GM04504 (cell line): ENCODE measurements at regions not wholly inside any gene's neighbourhood (a gene's known extent, or its start where the extent isn't known, plus 50 kb on each side); places are given as distances from the start of the nearest gene placed in this dataset.

Experiments used
- DNase-seq: peaks from one replicate; pipeline ENCODE4 v3.0.0-alpha.2; 2012; ENCODE audit warnings: low read depth

GRCh38 chr2:8278709-8279354 lies 403.0 kb upstream of the ID2 start:
- no peak for DNase-seq

GRCh38 chr2:8279506-8279905 lies 402.4 kb upstream of the ID2 start:
- DNase-seq, result no peak

GRCh38 chr2:8281234-8281633 lies 400.6 kb upstream of the ID2 start:
- no peak for DNase-seq

- DNase-seq, result no peak
These were observed 399.7 kb upstream of the ID2 start for GRCh38 chr2:8281950-8282857.

GRCh38 chr2:8282858-8283252 lies 399.0 kb upstream of the ID2 start:
- no peak for DNase-seq

GRCh38 chr2:8285081-8285480 lies 396.8 kb upstream of the ID2 start:
- DNase-seq, result no peak

GRCh38 chr2:8285898-8286297 lies 396.0 kb upstream of the ID2 start:
- no peak for DNase-seq

- DNase-seq, result no peak
These were observed 393.6 kb upstream of the ID2 start for GRCh38 chr2:8288206-8288605.

- no peak for DNase-seq
These were observed 392.7 kb upstream of the ID2 start for GRCh38 chr2:8289111-8289510.

GRCh38 chr2:8290771-8291352 lies 391.0 kb upstream of the ID2 start:
- DNase-seq, result no peak

- no peak for DNase-seq
These were observed 385.6 kb upstream of the ID2 start for GRCh38 chr2:8296306-8296705.

GRCh38 chr2:8297376-8298231 lies 384.3 kb upstream of the ID2 start:
- no peak for DNase-seq

GRCh38 chr2:8298783-8299182 lies 383.1 kb upstream of the ID2 start:
- no peak for DNase-seq

- DNase-seq, result no peak
These were observed 381.6 kb upstream of the ID2 start for GRCh38 chr2:8300216-8300615.

GRCh38 chr2:8300905-8301304 lies 381.0 kb upstream of the ID2 start:
- DNase-seq, result no peak

- no peak for DNase-seq
These were observed 378.5 kb upstream of the ID2 start for GRCh38 chr2:8303322-8303832.

GRCh38 chr2:8304821-8305766 lies 376.8 kb upstream of the ID2 start:
- DNase-seq, result no peak

- DNase-seq, result no peak
These were observed 375.1 kb upstream of the ID2 start for GRCh38 chr2:8306530-8307351.

GRCh38 chr2:8307606-8308180 lies 374.2 kb upstream of the ID2 start:
- DNase-seq, result no peak

- no peak for DNase-seq
These were observed 372.7 kb upstream of the ID2 start for GRCh38 chr2:8309131-8309530.
